HEK293 (cell line): ENCODE measurements at regions not wholly inside any gene's neighbourhood (a gene's known extent, or its start where the extent isn't known, plus 50 kb on each side); places are given as distances from the start of the nearest gene placed in this dataset.

ENCODE experiments used
- CTCF ChIA-PET: fragments of 350-600 bp; formaldehyde crosslinking; extraction: SDS; loops from one replicate; lab custom pipeline; 2021; ENCODE audit warnings: antibody characterized with exemption; lab: Yijun Ruan, JAX
- POLR2A ChIA-PET: fragments of 300-600 bp; formaldehyde crosslinking; extraction: SDS; loops from one replicate; lab custom pipeline; 2020; ENCODE audit warnings: antibody characterized with exemption, inconsistent platforms; lab: Yijun Ruan, JAX
- H3K27ac ChIP-seq: fragments of 200-500 bp; sonication (Bioruptor generic); 2 replicates; pipeline ENCODE4 v1.5.1; 2014; ENCODE audit warnings: low read depth, low read length, control low read depth, inconsistent platforms; ENCODE audit errors: extremely low read depth
- H3K36me3 ChIP-seq, 2 experiments: fragments of 200-500 bp in 1 of 2; sonication (Bioruptor generic) in 1 of 2; 1 replicate in 1 of 2; 2 replicates in 1 of 2; pipeline ENCODE4 v1.5.1; 2014 to 2017; ENCODE audit warnings: inconsistent platforms in 2 of 2, low read length in 2 of 2; ENCODE audit not compliant: control insufficient read depth in 2 of 2, insufficient read depth in 1 of 2
- H3K4me1 ChIP-seq: fragments of 200-500 bp; sonication (Bioruptor generic); 2 replicates; pipeline ENCODE4 v1.5.1; 2014; ENCODE audit warnings: mild to moderate bottlenecking, low read length, inconsistent platforms; ENCODE audit not compliant: control insufficient read depth, insufficient read depth
- H3K4me3 ChIP-seq: 2 replicates; pipeline ENCODE4 v1.5.1; 2011; ENCODE audit warnings: low read depth, mild to moderate bottlenecking, control low read depth, low read length, moderate library complexity
- H3K9me3 ChIP-seq: fragments of 200-500 bp; sonication (Bioruptor generic); 2 replicates; pipeline ENCODE4 v1.5.1; 2014; ENCODE audit warnings: low read depth, low read length, inconsistent platforms; ENCODE audit not compliant: control insufficient read depth, insufficient read depth
- GFI1B ChIP-seq: fragments of 450-650 bp; formaldehyde crosslinking; IDR thresholded peaks from 2 replicates; pipeline ENCODE4 v1.5.1; 2016; ENCODE audit warnings: missing biosample characterization, missing genetic modification characterization
- GLIS2 ChIP-seq: fragments of 450-650 bp; formaldehyde crosslinking; IDR thresholded peaks from 2 replicates; pipeline ENCODE4 v1.5.1; 2016; ENCODE audit warnings: missing biosample characterization, missing genetic modification characterization
- MEIS1 ChIP-seq: sonication (generic); formaldehyde crosslinking; IDR thresholded peaks from 2 replicates; pipeline ENCODE4 v1.8.1; 2022; ENCODE audit warnings: missing genetic modification reagents, mild to moderate bottlenecking, borderline replicate concordance
- OVOL3 ChIP-seq: fragments of 450-650 bp; formaldehyde crosslinking; IDR thresholded peaks from 2 replicates; pipeline ENCODE4 v1.5.1; 2016; ENCODE audit warnings: missing biosample characterization, missing genetic modification characterization
- PRDM1 ChIP-seq: fragments of 450-650 bp; formaldehyde crosslinking; IDR thresholded peaks from 2 replicates; pipeline ENCODE4; 2016; ENCODE audit warnings: missing biosample characterization, missing genetic modification characterization
- PRDM10 ChIP-seq: fragments of 450-650 bp; formaldehyde crosslinking; IDR thresholded peaks from 2 replicates; pipeline ENCODE4 v1.5.1; 2016; ENCODE audit warnings: missing biosample characterization, missing genetic modification characterization
- PRDM4 ChIP-seq: fragments of 450-650 bp; formaldehyde crosslinking; IDR thresholded peaks from 2 replicates; pipeline ENCODE4 v1.5.1; 2017; ENCODE audit warnings: missing biosample characterization, missing genetic modification characterization
- SP7 ChIP-seq: fragments of 450-650 bp; formaldehyde crosslinking; IDR thresholded peaks from 2 replicates; pipeline ENCODE4 v1.5.1; 2016; ENCODE audit warnings: missing biosample characterization, missing genetic modification characterization
- ZFP3 ChIP-seq: fragments of 450-650 bp; formaldehyde crosslinking; IDR thresholded peaks from 2 replicates; pipeline ENCODE4 v1.5.1; 2016; ENCODE audit warnings: low read depth, missing biosample characterization, missing genetic modification characterization
- ZNF16 ChIP-seq: fragments of 450-650 bp; formaldehyde crosslinking; IDR thresholded peaks from 2 replicates; pipeline ENCODE4 v1.5.1; 2016; ENCODE audit warnings: low read depth, missing biosample characterization, missing genetic modification characterization
- ZNF239 ChIP-seq: fragments of 450-650 bp; formaldehyde crosslinking; IDR thresholded peaks from 2 replicates; pipeline ENCODE4 v1.5.1; 2016; ENCODE audit warnings: missing biosample characterization, missing genetic modification characterization
- ZNF24 ChIP-seq: fragments of 450-650 bp; formaldehyde crosslinking; IDR thresholded peaks from 2 replicates; pipeline ENCODE4 v1.5.1; 2016; ENCODE audit warnings: missing biosample characterization, missing genetic modification characterization
- ZNF26 ChIP-seq: fragments of 450-650 bp; formaldehyde crosslinking; IDR thresholded peaks from 2 replicates; pipeline ENCODE4 v1.5.1; 2016; ENCODE audit warnings: missing biosample characterization, missing genetic modification characterization
- ZNF350 ChIP-seq: fragments of 450-650 bp; formaldehyde crosslinking; IDR thresholded peaks from 2 replicates; pipeline ENCODE4 v1.5.0; 2017; ENCODE audit warnings: missing biosample characterization, mild to moderate bottlenecking, missing genetic modification characterization
- ZNF354C ChIP-seq: fragments of 450-650 bp; formaldehyde crosslinking; IDR thresholded peaks from 2 replicates; pipeline ENCODE4 v1.5.1; 2016; ENCODE audit warnings: missing biosample characterization, missing genetic modification characterization, low read depth, borderline replicate concordance
- ZNF501 ChIP-seq: fragments of 450-650 bp; formaldehyde crosslinking; IDR thresholded peaks from 2 replicates; pipeline ENCODE4 v1.5.1; 2016; ENCODE audit warnings: missing biosample characterization, missing genetic modification characterization
- ZNF548 ChIP-seq: fragments of 450-650 bp; formaldehyde crosslinking; IDR thresholded peaks from 2 replicates; pipeline ENCODE4 v1.5.1; 2016; ENCODE audit warnings: missing biosample characterization, missing genetic modification characterization
- ZNF600 ChIP-seq: fragments of 450-650 bp; formaldehyde crosslinking; IDR thresholded peaks from 2 replicates; pipeline ENCODE4 v1.5.1; 2016; ENCODE audit warnings: missing biosample characterization, missing genetic modification characterization
- ZNF610 ChIP-seq: fragments of 450-650 bp; formaldehyde crosslinking; IDR thresholded peaks from 2 replicates; pipeline ENCODE4 v1.5.1; 2016; ENCODE audit warnings: missing biosample characterization, missing genetic modification characterization, borderline replicate concordance
- ZNF623 ChIP-seq: fragments of 450-650 bp; formaldehyde crosslinking; IDR thresholded peaks from 2 replicates; pipeline ENCODE4 v1.5.1; 2016; ENCODE audit warnings: missing biosample characterization, missing genetic modification characterization
- ZNF624 ChIP-seq: fragments of 450-650 bp; formaldehyde crosslinking; IDR thresholded peaks from 2 replicates; pipeline ENCODE4 v1.5.1; 2017; ENCODE audit warnings: missing biosample characterization, missing genetic modification characterization
- ZNF768 ChIP-seq: fragments of 450-650 bp; formaldehyde crosslinking; IDR thresholded peaks from 2 replicates; pipeline ENCODE4 v1.5.1; 2018; ENCODE audit warnings: missing biosample characterization, mild to moderate bottlenecking, missing genetic modification characterization
- ZNF777 ChIP-seq: fragments of 450-650 bp; formaldehyde crosslinking; IDR thresholded peaks from 2 replicates; pipeline ENCODE4 v1.5.1; 2017; ENCODE audit warnings: missing biosample characterization, missing genetic modification characterization, borderline replicate concordance
- ZNF830 ChIP-seq: fragments of 450-650 bp; IDR thresholded peaks from 2 replicates; pipeline ENCODE4 v1.5.0; 2018; ENCODE audit warnings: missing biosample characterization, missing genetic modification characterization, low read depth, mild to moderate bottlenecking, moderate library complexity
- ZSCAN16 ChIP-seq: fragments of 450-650 bp; formaldehyde crosslinking; IDR thresholded peaks from 2 replicates; pipeline ENCODE4 v1.5.1; 2016; ENCODE audit warnings: missing biosample characterization, missing genetic modification characterization

GRCh38 chr2:40721595-40721994, 269.7 kb upstream of the SLC8A1 start (continued):
- no peak for TF ChIP-seq GFI1B (tag by site-specific recombination)
- TF ChIP-seq ZNF24: no peak
- TF ChIP-seq ZNF26 (tag by site-specific recombination): no peak
- no peak for TF ChIP-seq ZNF830 (tag by site-specific recombination)
- TF ChIP-seq PRDM10 (tag by site-specific recombination): no peak
- TF ChIP-seq ZNF623 (tag by site-specific recombination): no peak
- TF ChIP-seq ZNF624: no peak
- TF ChIP-seq PRDM4 (tag by site-specific recombination): no peak

- Histone ChIP-seq H3K27ac (no peak overlapping the region), H3K4me3 (no peak overlapping the region), H3K9me3 (no peaks in the 10 kb centered on the region), H3K36me3 (no peaks in the 10 kb centered on the region), H3K4me1 (no peaks in the 10 kb centered on the region)
- no peak for TF ChIP-seq ZNF610 (tag by site-specific recombination)
- TF ChIP-seq ZFP3 (tag by site-specific recombination): no peak
- no peak for TF ChIP-seq MEIS1
- TF ChIP-seq PRDM4 (tag by site-specific recombination): no peak
- TF ChIP-seq ZNF777 (tag by site-specific recombination): no peak
- no peak for TF ChIP-seq ZNF548 (tag by site-specific recombination)
- no peak for TF ChIP-seq ZSCAN16 (tag by site-specific recombination)
- TF ChIP-seq ZNF350 (tag by site-specific recombination): no peak
- TF ChIP-seq ZNF501 (tag by site-specific recombination): no peak
- no peak for TF ChIP-seq ZNF16 (tag by site-specific recombination)
- TF ChIP-seq ZNF239 (tag by site-specific recombination): no peak
- TF ChIP-seq ZNF354C (tag by site-specific recombination): no peak
- no peak for TF ChIP-seq SP7 (tag by site-specific recombination)
- TF ChIP-seq ZNF600 (tag by site-specific recombination): no peak
- TF ChIP-seq GLIS2 (tag by site-specific recombination): no peak
- no peak for TF ChIP-seq ZNF768 (tag by site-specific recombination)
- TF ChIP-seq OVOL3 (tag by site-specific recombination): no peak
- TF ChIP-seq PRDM1 (tag by site-specific recombination): no peak
- CTCF ChIA-PET: no interaction called here
- POLR2A ChIA-PET: no interaction called here
Measured at GRCh38 chr2:40723194-40723593, 271.3 kb upstream of the SLC8A1 start.
